ENCODE measurements at regions not wholly inside any gene's neighbourhood (a gene's known extent, or its start where the extent isn't known, plus 50 kb on each side); places are given as distances from the start of the nearest gene placed in this dataset.

GRCh38 chr1:87744056-87744455, 415.4 kb downstream of the LMO4 start:
- ChIA-PET POLR2A (no interaction called here), CTCF (no interaction called here)
- TF ChIP-seq USF2 (CRISPR knock-in tag; IDR thresholded peaks at IDR 0.05) (no peak), ZMAT4 (CRISPR knock-in tag; IDR thresholded peaks at IDR 0.05) (no peak), TP53 (CRISPR knock-in tag; IDR thresholded peaks at IDR 0.05) (no peak), MYBL2 (CRISPR knock-in tag; IDR thresholded peaks at IDR 0.05) (no peak), PRRX2 (CRISPR knock-in tag; IDR thresholded peaks at IDR 0.05) (no peak), IRF1 (CRISPR knock-in tag; IDR thresholded peaks at IDR 0.05) (no peak), SMAD3 (CRISPR knock-in tag; IDR thresholded peaks at IDR 0.05; ENCODE audit: borderline replicate concordance) (no peak), HMGXB4 (CRISPR knock-in tag; IDR thresholded peaks at IDR 0.05) (no peak), PREB (CRISPR knock-in tag; IDR thresholded peaks at IDR 0.05; ENCODE audit: borderline replicate concordance) (no peak)
- DNase-seq (ENCODE audit: low spot score) = no peak
- no peaks in the 10 kb centered on the region for H3K36me3 Mint-ChIP-seq
- H3K27ac Mint-ChIP-seq = no peak overlapping the region
- ATAC-seq = no peak
- H3K4me3 Mint-ChIP-seq = no peak overlapping the region
- H3K27me3 Mint-ChIP-seq (ENCODE audit: low read depth) = no peaks in the 10 kb centered on the region; the same call in 1 of the 2 replicates
- H3K4me1 Mint-ChIP-seq = peaks cover 21% of the 10 kb centered on the region
- no peaks in the 10 kb centered on the region for H3K9me3 Mint-ChIP-seq

- POLR2A ChIA-PET = no interaction called here
- DNase-seq (ENCODE audit: low spot score) (no peak), ATAC-seq (no peak)
- Mint-ChIP-seq H3K27ac (no peak overlapping the region), H3K4me1 (peaks cover 21% of the 10 kb centered on the region), H3K4me3 (no peak overlapping the region), H3K9me3 (no peaks in the 10 kb centered on the region), H3K36me3 (no peaks in the 10 kb centered on the region), H3K27me3 (ENCODE audit: low read depth) (no peaks in the 10 kb centered on the region; the same call in 1 of the 2 replicates)
- TF ChIP-seq GABPB1 (CRISPR knock-in tag; IDR thresholded peaks at IDR 0.05) (no peak), CREB1 (CRISPR knock-in tag; IDR thresholded peaks at IDR 0.05) (no peak), ZNF425 (CRISPR knock-in tag; conservative IDR thresholded peaks at IDR 0.05) (no peak)
- CTCF ChIA-PET = no interaction called here
Measured at GRCh38 chr1:87744763-87745162, 416.1 kb downstream of the LMO4 start.

GRCh38 chr1:87753366-87753765, 424.7 kb downstream of the LMO4 start:
- Mint-ChIP-seq H3K4me3 (no peak overlapping the region), H3K27ac (no peak overlapping the region), H3K9me3 (peaks cover 9% of the 10 kb centered on the region), H3K4me1 (no peaks in the 10 kb centered on the region), H3K36me3 (0 out of 2 replicates have a peak, but pooled peaks cover 2% of the 10 kb centered on the region), H3K27me3 (ENCODE audit: low read depth) (no peaks in the 10 kb centered on the region)
- DNase-seq (ENCODE audit: low spot score) = no peak
- no peak for ATAC-seq
- ChIA-PET POLR2A (no interaction called here), CTCF (interaction anchor here (0.5 kb wide), 1 partner anchor 157 kb away, joined by 3 read pairs; no protein-coding TSS in a partner anchor)
- TF ChIP-seq AFF4 (CRISPR knock-in tag; IDR thresholded peaks at IDR 0.05; ENCODE audit: borderline replicate concordance) = no peak
- TF ChIP-seq FOXP1 (CRISPR knock-in tag; IDR thresholded peaks at IDR 0.05; ENCODE audit: borderline replicate concordance) = no peak
- no peak for TF ChIP-seq PREB (CRISPR knock-in tag; IDR thresholded peaks at IDR 0.05; ENCODE audit: borderline replicate concordance)
- TF ChIP-seq GRHL2 (CRISPR knock-in tag; IDR thresholded peaks at IDR 0.05; ENCODE audit: insufficient replicate concordance, severe bottlenecking) = no peak
- TF ChIP-seq ZNF423 (CRISPR knock-in tag; IDR thresholded peaks at IDR 0.05) = no peak
- TF ChIP-seq NFATC4 (CRISPR knock-in tag; IDR thresholded peaks at IDR 0.05) = no peak
- no peak for TF ChIP-seq ZSCAN18 (CRISPR knock-in tag; IDR thresholded peaks at IDR 0.05)
- TF ChIP-seq GABPB1 (CRISPR knock-in tag; IDR thresholded peaks at IDR 0.05) = no peak
